ENCODE measurements at regions not wholly inside any gene's neighbourhood (a gene's known extent, or its start where the extent isn't known, plus 50 kb on each side); places are given as distances from the start of the nearest gene placed in this dataset.

- no peak for TF ChIP-seq MAX (IDR thresholded peaks at IDR 0.05)
- TF ChIP-seq CEBPB (IDR thresholded peaks at IDR 0.05) = no peak
- no peak for TF ChIP-seq CREB1 (IDR thresholded peaks at IDR 0.05; ENCODE audit: low read depth)
- TF ChIP-seq REST (IDR thresholded peaks at IDR 0.05; ENCODE audit: low read depth) = no peak
- no peak for TF ChIP-seq EP300 (IDR thresholded peaks at IDR 0.05; ENCODE audit: borderline replicate concordance)
- no peak for TF ChIP-seq TCF12 (IDR thresholded peaks at IDR 0.05; ENCODE audit: low read depth)
These were observed 756.1 kb upstream of the DPPA4 start for GRCh38 chr3:110093411-110093810.

GRCh38 chr3:110093812-110094401 lies 756.6 kb upstream of the DPPA4 start:
- TF ChIP-seq TEAD4 (IDR thresholded peaks at IDR 0.05) (no peak), NFIC (IDR thresholded peaks at IDR 0.05) (no peak), FOXM1 (IDR thresholded peaks at IDR 0.05; ENCODE audit: borderline replicate concordance, low read depth) (no peak), USF1 (IDR thresholded peaks at IDR 0.05) (no peak), EP300 (IDR thresholded peaks at IDR 0.05; ENCODE audit: borderline replicate concordance) (no peak), TAF1 (IDR thresholded peaks at IDR 0.05; ENCODE audit: low read depth) (no peak), TCF12 (IDR thresholded peaks at IDR 0.05; ENCODE audit: low read depth) (no peak), EGR1 (IDR thresholded peaks at IDR 0.05) (no peak), RAD21 (IDR thresholded peaks at IDR 0.05; ENCODE audit: low read depth) (no peak), YY1 (IDR thresholded peaks at IDR 0.05; ENCODE audit: low read depth) (no peak), CREB1 (IDR thresholded peaks at IDR 0.05; ENCODE audit: low read depth) (no peak), ZBTB7A (IDR thresholded peaks at IDR 0.05; ENCODE audit: low read depth) (no peak), MAX (IDR thresholded peaks at IDR 0.05) (no peak), CEBPB (IDR thresholded peaks at IDR 0.05) (no peak), REST (IDR thresholded peaks at IDR 0.05; ENCODE audit: low read depth) (no peak)

- TF ChIP-seq ZBTB7A (IDR thresholded peaks at IDR 0.05; ENCODE audit: low read depth) (no peak), EP300 (IDR thresholded peaks at IDR 0.05; ENCODE audit: borderline replicate concordance) (no peak), CREB1 (IDR thresholded peaks at IDR 0.05; ENCODE audit: low read depth) (no peak), EGR1 (IDR thresholded peaks at IDR 0.05) (no peak), NFIC (IDR thresholded peaks at IDR 0.05) (no peak), RAD21 (IDR thresholded peaks at IDR 0.05; ENCODE audit: low read depth) (no peak), TEAD4 (IDR thresholded peaks at IDR 0.05) (no peak), CEBPB (IDR thresholded peaks at IDR 0.05) (no peak), FOXM1 (IDR thresholded peaks at IDR 0.05; ENCODE audit: borderline replicate concordance, low read depth) (no peak), REST (IDR thresholded peaks at IDR 0.05; ENCODE audit: low read depth) (no peak), USF1 (IDR thresholded peaks at IDR 0.05) (no peak), TCF12 (IDR thresholded peaks at IDR 0.05; ENCODE audit: low read depth) (no peak), YY1 (IDR thresholded peaks at IDR 0.05; ENCODE audit: low read depth) (no peak), TAF1 (IDR thresholded peaks at IDR 0.05; ENCODE audit: low read depth) (no peak), MAX (IDR thresholded peaks at IDR 0.05) (no peak)
These were observed 762.4 kb upstream of the DPPA4 start for GRCh38 chr3:110099711-110100110.

GRCh38 chr3:110101361-110101760 lies 764.0 kb upstream of the DPPA4 start:
- TF ChIP-seq TCF12 (IDR thresholded peaks at IDR 0.05; ENCODE audit: low read depth) (no peak), YY1 (IDR thresholded peaks at IDR 0.05; ENCODE audit: low read depth) (no peak), TAF1 (IDR thresholded peaks at IDR 0.05; ENCODE audit: low read depth) (no peak), FOXM1 (IDR thresholded peaks at IDR 0.05; ENCODE audit: borderline replicate concordance, low read depth) (no peak), CREB1 (IDR thresholded peaks at IDR 0.05; ENCODE audit: low read depth) (no peak), EGR1 (IDR thresholded peaks at IDR 0.05) (no peak), ZBTB7A (IDR thresholded peaks at IDR 0.05; ENCODE audit: low read depth) (no peak), RAD21 (IDR thresholded peaks at IDR 0.05; ENCODE audit: low read depth) (no peak), CEBPB (IDR thresholded peaks at IDR 0.05) (no peak), NFIC (IDR thresholded peaks at IDR 0.05) (no peak), TEAD4 (IDR thresholded peaks at IDR 0.05) (no peak)

Measured in Ishikawa (cell line).